CD4-positive, alpha-beta memory T cell (primary cell): ENCODE measurements at regions not wholly inside any gene's neighbourhood (a gene's known extent, or its start where the extent isn't known, plus 50 kb on each side); places are given as distances from the start of the nearest gene placed in this dataset.
"Not testable (repeated sequence)": the region's sequence is repeated elsewhere in the genome, so short reads cannot be mapped to it uniquely, and the experiment has no call there.

Experiments
- CTCF ChIA-PET: fragments of 350-600 bp; sonication (Branson Sonifier 250); formaldehyde crosslinking; loops from one replicate; lab custom pipeline; 2021; ENCODE audit warnings: inconsistent platforms; ENCODE audit not compliant: partially characterized antibody; lab: Charles Lee
- POLR2A ChIA-PET: fragments of 350-600 bp; sonication (Branson Sonifier 250); formaldehyde crosslinking; loops from one replicate; lab custom pipeline; 2021; ENCODE audit not compliant: partially characterized antibody; lab: Charles Lee
- DNase-seq, 5 donors: peaks; one replicate each; pipeline versions ENCODE4 v3.0.0 to v3.0.0-alpha.2; 2020 to 2022; ENCODE audit warnings: mixed read lengths in 1 of 5
- H3K27ac ChIP-seq: one replicate; pipeline ENCODE4 v1.7.0; 2013; ENCODE audit warnings: low read depth, low read length
- H3K27me3 ChIP-seq: 2 replicates; pipeline ENCODE4 v1.7.0; 2013; ENCODE audit warnings: mild to moderate bottlenecking, low read length, moderate library complexity; ENCODE audit not compliant: insufficient read depth
- H3K36me3 ChIP-seq: 2 replicates; pipeline ENCODE4 v1.7.0; 2013; ENCODE audit warnings: mild to moderate bottlenecking, low read length, moderate library complexity; ENCODE audit not compliant: insufficient read depth
- H3K4me1 ChIP-seq: 2 replicates; pipeline ENCODE4 v1.7.0; 2013; ENCODE audit warnings: mild to moderate bottlenecking, low read length, moderate library complexity; ENCODE audit not compliant: insufficient read depth
- H3K4me3 ChIP-seq, 2 donors: one replicate each; pipeline ENCODE4 v1.7.0; 2013; ENCODE audit warnings: low read length in 2 of 2, mild to moderate bottlenecking in 1 of 2
- H3K9me3 ChIP-seq, 2 donors: one replicate each; pipeline ENCODE4 v1.7.0; 2013; ENCODE audit warnings: low read length in 2 of 2, control low read depth in 1 of 2; ENCODE audit not compliant: control insufficient read depth in 1 of 2
- H3K27ac Mint-ChIP-seq, 7 donors: one replicate each; pipeline ENCODE4 v1.8.0; 2020 to 2021; ENCODE audit warnings: mixed read lengths in 7 of 7, mild to moderate bottlenecking in 6 of 7, inconsistent platforms in 3 of 7, moderate library complexity in 3 of 7
- H3K27me3 Mint-ChIP-seq, 2 donors: one replicate each; pipeline ENCODE4 v1.8.0; 2020 to 2021; ENCODE audit warnings: mixed read lengths in 2 of 2
- H3K36me3 Mint-ChIP-seq, 2 donors: one replicate each; pipeline ENCODE4 v1.8.0; 2020 to 2021; ENCODE audit warnings: mixed read lengths in 2 of 2, inconsistent platforms in 1 of 2, mild to moderate bottlenecking in 1 of 2
- H3K4me1 Mint-ChIP-seq, 4 donors: one replicate each; pipeline ENCODE4 v1.8.0; 2020 to 2021; ENCODE audit warnings: mixed read lengths in 4 of 4, mild to moderate bottlenecking in 1 of 4
- H3K4me3 Mint-ChIP-seq, 8 donors: one replicate each; pipeline ENCODE4 v1.8.0; 2020 to 2021; ENCODE audit warnings: mixed read lengths in 8 of 8, mild to moderate bottlenecking in 7 of 8, moderate library complexity in 6 of 8, inconsistent platforms in 3 of 8
- H3K9me3 Mint-ChIP-seq, 8 donors: one replicate each; pipeline ENCODE4 v1.8.0; 2020 to 2021; ENCODE audit warnings: mixed read lengths in 8 of 8, mild to moderate bottlenecking in 5 of 8, inconsistent platforms in 3 of 8, moderate library complexity in 1 of 8
- intact Hi-C: fragments of 100-400 bp; cut with micrococcal nuclease; formaldehyde crosslinking; loops from one replicate; pipeline ENCODE4 v1.15.1; 2023

DNA sequence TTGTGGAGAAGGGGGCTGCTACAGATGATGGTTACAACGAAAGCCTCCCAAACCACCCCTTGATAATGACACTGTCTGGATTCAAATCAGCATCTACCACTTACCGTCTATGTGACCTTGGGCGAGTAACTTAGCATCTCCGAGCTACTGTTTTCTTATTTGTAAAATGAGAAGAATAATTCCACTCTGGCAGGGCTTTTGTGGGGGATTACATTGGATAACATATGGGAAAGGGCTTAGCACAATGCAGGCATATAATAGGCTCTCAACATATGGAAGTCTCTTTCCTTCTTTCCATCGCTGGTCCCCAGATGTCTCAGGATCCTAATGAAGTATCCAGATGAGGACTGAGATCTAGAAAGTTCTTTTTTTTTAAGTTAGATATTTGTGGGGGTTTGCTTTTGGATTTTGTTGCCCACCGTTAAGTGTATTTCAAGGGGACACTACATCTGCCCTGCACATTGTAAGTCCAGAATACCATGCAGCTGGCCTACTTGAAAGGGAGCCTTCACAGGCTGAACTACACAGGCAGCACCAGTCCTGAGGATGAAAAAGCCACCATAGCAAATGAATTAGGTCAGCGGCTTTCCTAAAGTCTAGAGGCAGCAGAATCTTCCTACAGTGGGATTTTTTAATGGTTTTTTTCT is 172.2 kb upstream of the IRF2BP2 start:
- intact Hi-C loops: no loop called here
- H3K9me3 ChIP-seq: no peaks in the 10 kb centered on the region
- Mint-ChIP-seq H3K27me3 (no peaks in the 10 kb centered on the region), H3K4me1 (no peaks in the 10 kb centered on the region), H3K9me3 (no peaks in the 10 kb centered on the region), H3K4me3 (no peak overlapping the region), H3K27ac (no peak overlapping the region), H3K36me3 (no peaks in the 10 kb centered on the region)
- no peak overlapping the region for H3K27ac ChIP-seq
- H3K36me3 ChIP-seq: no peaks in the 10 kb centered on the region
- H3K4me3 ChIP-seq: no peak overlapping the region
- POLR2A ChIA-PET: interaction anchor here (1.0 kb wide), 1 partner anchor 24 kb away, joined by 4 read pairs; no protein-coding TSS in a partner anchor
- DNase-seq: no peak
- CTCF ChIA-PET: interaction anchor here (1.2 kb wide), 2 partner anchors 58 to 171 kb away, joined by 3 read pairs; no protein-coding TSS in a partner anchor
- H3K4me1 ChIP-seq: peaks cover 9% of the 10 kb centered on the region
- peaks cover 23% of the 10 kb centered on the region for H3K27me3 ChIP-seq

- H3K4me3 ChIP-seq: no peak overlapping the region
- ChIA-PET CTCF (interaction anchor here (1.1 to 1.2 kb wide), 3 partner anchors 57 to 302 kb away, joined by 3 read pairs; no protein-coding TSS in a partner anchor), POLR2A (interaction anchor here (1.0 kb wide), 1 partner anchor 23 kb away, joined by 4 read pairs; no protein-coding TSS in a partner anchor)
- peaks cover 31% of the 10 kb centered on the region for H3K27me3 ChIP-seq
- intact Hi-C loops: no loop called here
- no peaks in the 10 kb centered on the region for H3K9me3 Mint-ChIP-seq
- H3K4me1 ChIP-seq: peaks cover 9% of the 10 kb centered on the region
- no peaks in the 10 kb centered on the region for H3K36me3 ChIP-seq
- H3K4me1 Mint-ChIP-seq: no peaks in the 10 kb centered on the region
- H3K36me3 Mint-ChIP-seq: no peaks in the 10 kb centered on the region
- no peak overlapping the region for H3K27ac ChIP-seq
- no peak for DNase-seq
- H3K27ac Mint-ChIP-seq: no peak overlapping the region
- no peaks in the 10 kb centered on the region for H3K27me3 Mint-ChIP-seq
- H3K9me3 ChIP-seq: no peaks in the 10 kb centered on the region
- H3K4me3 Mint-ChIP-seq: no peak overlapping the region
Observed at GRCh38 chr1:234781241-234782065, 171.5 kb upstream of the IRF2BP2 start.

DNA sequence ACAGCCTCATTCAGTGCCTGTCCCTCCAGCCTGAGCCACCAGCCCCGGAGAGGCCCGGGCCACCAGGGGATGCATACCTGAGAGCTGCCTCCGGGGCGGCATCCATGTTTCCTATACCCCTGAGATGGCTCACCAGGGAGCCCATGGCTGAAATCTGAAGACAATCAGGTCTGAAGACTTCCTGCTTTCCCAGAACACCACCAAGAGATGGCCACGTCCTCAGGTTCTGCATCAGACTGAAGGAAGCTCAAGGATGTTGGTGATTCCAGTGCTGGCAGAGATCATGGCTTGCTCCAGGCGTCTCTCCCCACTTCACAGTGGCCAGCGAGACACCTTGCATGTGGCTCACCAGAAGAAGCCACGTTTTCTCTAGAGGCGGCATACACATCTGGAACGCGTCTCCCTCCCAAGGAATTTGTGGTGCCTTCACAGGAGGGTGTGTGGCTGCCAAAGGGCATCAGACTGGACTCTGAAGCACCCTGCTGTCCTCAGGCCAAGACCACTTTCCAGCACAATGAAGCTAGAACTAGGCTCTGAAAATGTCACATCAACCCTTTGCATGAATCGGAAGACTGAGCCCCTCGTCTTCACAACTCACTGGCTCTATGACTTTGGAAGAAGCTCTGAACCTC is 170.7 kb upstream of the IRF2BP2 start:
- Histone ChIP-seq H3K27ac (no peak overlapping the region), H3K9me3 (no peaks in the 10 kb centered on the region), H3K36me3 (no peaks in the 10 kb centered on the region), H3K4me1 (peaks cover 9% of the 10 kb centered on the region), H3K4me3 (no peak overlapping the region), H3K27me3 (peaks cover 31% of the 10 kb centered on the region)
- intact Hi-C loops: no loop called here
- Mint-ChIP-seq H3K36me3 (no peaks in the 10 kb centered on the region), H3K9me3 (no peaks in the 10 kb centered on the region), H3K27me3 (no peaks in the 10 kb centered on the region), H3K4me1 (no peaks in the 10 kb centered on the region), H3K4me3 (no peak overlapping the region), H3K27ac (no peak overlapping the region)
- ChIA-PET CTCF (interaction anchor here (1.1 to 1.2 kb wide), 2 partner anchors 56 to 303 kb away, joined by 3 read pairs; no protein-coding TSS in a partner anchor), POLR2A (interaction anchor here (1.0 kb wide), 1 partner anchor 22 kb away, joined by 4 read pairs; no protein-coding TSS in a partner anchor)
- DNase-seq: no peak

DNA sequence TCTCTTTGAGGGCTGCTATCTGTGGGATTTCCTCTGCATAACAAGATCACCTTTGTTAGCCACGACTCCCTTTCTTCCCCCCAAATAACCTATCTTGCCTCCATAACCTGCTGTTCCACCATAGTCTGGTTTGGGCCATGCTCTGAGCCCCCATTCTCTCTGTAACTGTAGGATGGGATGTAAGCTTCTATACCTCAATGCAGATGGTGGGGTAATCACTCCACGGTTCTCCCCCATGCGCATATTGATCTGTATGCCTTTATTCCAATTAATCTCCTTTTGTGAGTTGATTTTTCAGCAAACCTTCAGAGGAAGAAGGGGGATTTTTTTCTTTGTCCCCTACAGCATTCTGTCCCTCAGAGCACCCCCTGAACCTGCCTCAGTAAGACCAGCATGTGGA is 170.1 kb upstream of the IRF2BP2 start:
- H3K9me3 Mint-ChIP-seq: peaks cover 0 to 4% (median 0%) of the 10 kb centered on the region in 8 donors
- ChIA-PET POLR2A (no interaction called here), CTCF (interaction anchor here (1.3 kb wide), 1 partner anchor 10 kb away, joined by 4 read pairs; no protein-coding TSS in a partner anchor)
- Histone ChIP-seq H3K27ac (no peak overlapping the region), H3K27me3 (peaks cover 31% of the 10 kb centered on the region), H3K9me3 (no peaks in the 10 kb centered on the region), H3K4me1 (peaks cover 9% of the 10 kb centered on the region), H3K36me3 (no peaks in the 10 kb centered on the region), H3K4me3 (no peak overlapping the region)
- H3K4me3 Mint-ChIP-seq: no peak overlapping the region
- DNase-seq: no peak
- no peak overlapping the region for H3K27ac Mint-ChIP-seq
- no peaks in the 10 kb centered on the region for H3K27me3 Mint-ChIP-seq
- H3K36me3 Mint-ChIP-seq: no peaks in the 10 kb centered on the region
- intact Hi-C loops: no loop called here
- no peaks in the 10 kb centered on the region for H3K4me1 Mint-ChIP-seq

DNA sequence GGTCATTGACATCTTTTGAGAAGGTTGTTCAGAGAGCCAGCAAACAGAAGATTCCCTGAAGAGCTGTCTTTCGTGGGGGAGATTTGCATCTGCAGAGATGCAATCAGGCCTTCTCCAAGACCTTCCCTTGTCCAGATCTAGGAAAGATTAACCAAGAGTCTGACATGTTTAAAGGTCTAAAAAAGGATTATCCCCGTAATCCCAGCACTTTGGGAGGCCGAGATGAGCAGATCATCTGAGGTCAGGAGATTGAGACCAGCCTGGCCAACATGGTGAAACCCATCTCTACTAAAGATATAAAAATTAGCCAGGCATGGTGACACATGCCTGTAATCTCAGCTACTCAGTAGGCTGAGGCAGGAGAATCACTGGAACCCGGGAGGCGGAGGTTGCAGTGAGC is 169.6 kb upstream of the IRF2BP2 start:
- H3K4me1 ChIP-seq, H3K27me3 Mint-ChIP-seq, H3K4me3 ChIP-seq, H3K9me3 ChIP-seq, H3K4me3 Mint-ChIP-seq, H3K36me3 Mint-ChIP-seq, H3K27ac ChIP-seq, H3K27ac Mint-ChIP-seq, H3K4me1 Mint-ChIP-seq, H3K36me3 ChIP-seq, DNase-seq, intact Hi-C loops, H3K9me3 Mint-ChIP-seq: not testable (repeated sequence)
- H3K27me3 ChIP-seq: peaks cover 31% of the 10 kb centered on the region
- ChIA-PET CTCF (interaction anchor here (1.3 kb wide), 1 partner anchor 10 kb away, joined by 4 read pairs; no protein-coding TSS in a partner anchor), POLR2A (interaction anchor here (0.8 kb wide), 1 partner anchor 199 kb away, joined by 3 read pairs; no protein-coding TSS in a partner anchor)

GRCh38 chr1:234779160-234779538 is 169.2 kb upstream of the IRF2BP2 start:
- CTCF ChIA-PET: interaction anchor here (1.3 kb wide), 1 partner anchor 9 kb away, joined by 4 read pairs; no protein-coding TSS in a partner anchor
- peaks cover 9% of the 10 kb centered on the region for H3K4me1 ChIP-seq
- no peak for DNase-seq
- no peaks in the 10 kb centered on the region for H3K36me3 Mint-ChIP-seq
- H3K4me3 ChIP-seq: no peak overlapping the region
- no peaks in the 10 kb centered on the region for H3K9me3 ChIP-seq
- POLR2A ChIA-PET: interaction anchor here (0.8 kb wide), 1 partner anchor 200 kb away, joined by 3 read pairs; no protein-coding TSS in a partner anchor
- no peaks in the 10 kb centered on the region for H3K36me3 ChIP-seq
- H3K9me3 Mint-ChIP-seq: peaks cover 0 to 5% (median 0%) of the 10 kb centered on the region in 8 donors
- H3K4me3 Mint-ChIP-seq: no peak overlapping the region
- no peaks in the 10 kb centered on the region for H3K27me3 Mint-ChIP-seq
- intact Hi-C loops: no loop called here
- H3K27ac ChIP-seq: no peak overlapping the region
- peaks cover 0 to 3% (median 0%) of the 10 kb centered on the region in 4 donors for H3K4me1 Mint-ChIP-seq
- H3K27ac Mint-ChIP-seq: no peak overlapping the region
- peaks cover 31% of the 10 kb centered on the region for H3K27me3 ChIP-seq
